ENCODE measurements at regions not wholly inside any gene's neighbourhood (a gene's known extent, or its start where the extent isn't known, plus 50 kb on each side); places are given as distances from the start of the nearest gene placed in this dataset.

GRCh38 chr12:83536496-83536895 is 849.8 kb downstream of the TMTC2 start:
- ATAC-seq (no peak), DNase-seq (no peak)
- 74 to 88% methylated on average over 1 of the region's 1 CpG for WGBS, 2 donors
- H3K4me1 ChIP-seq: no peaks in the 10 kb centered on the region
- no peak overlapping the region for H3K4me3 ChIP-seq
- H3K27me3 ChIP-seq: no peaks in the 10 kb centered on the region
- intact Hi-C loops (cut with DNase I): no loop called here
- no peaks in the 10 kb centered on the region for H3K36me3 ChIP-seq (replicated peaks in 1 of 2; ENCODE audit: insufficient read depth in 1 of 2, low read depth in 2 of 2)
- H3K27ac ChIP-seq: no peak overlapping the region
- TF ChIP-seq CTCF (IDR thresholded peaks at IDR 0.05): no peak
- no peak for TF ChIP-seq POLR2A (IDR thresholded peaks at IDR 0.05)
- no peaks in the 10 kb centered on the region for H3K9me3 ChIP-seq

- WGBS, 2 donors: 50 to 58% methylated on average over 1 of the region's 1 CpG
- no peaks in the 10 kb centered on the region for H3K4me1 ChIP-seq
- DNase-seq (no peak), ATAC-seq (no peak)
- H3K27ac ChIP-seq: no peak overlapping the region
- no peaks in the 10 kb centered on the region for H3K27me3 ChIP-seq
- TF ChIP-seq POLR2A (IDR thresholded peaks at IDR 0.05) (no peak), CTCF (IDR thresholded peaks at IDR 0.05) (no peak)
- no peaks in the 10 kb centered on the region for H3K36me3 ChIP-seq (replicated peaks in 1 of 2; ENCODE audit: insufficient read depth in 1 of 2, low read depth in 2 of 2)
- intact Hi-C loops (cut with DNase I): no loop called here
- H3K9me3 ChIP-seq: no peaks in the 10 kb centered on the region
- no peak overlapping the region for H3K4me3 ChIP-seq
Measured at GRCh38 chr12:83528571-83528970, 841.9 kb downstream of the TMTC2 start.

GRCh38 chr12:83527810-83528209 is 841.1 kb downstream of the TMTC2 start:
- TF ChIP-seq CTCF (IDR thresholded peaks at IDR 0.05) (no peak), POLR2A (IDR thresholded peaks at IDR 0.05) (no peak)
- H3K27ac ChIP-seq: no peak overlapping the region
- 76 to 81% methylated on average over 1 of the region's 1 CpG for WGBS, 2 donors
- H3K27me3 ChIP-seq: no peaks in the 10 kb centered on the region
- no peaks in the 10 kb centered on the region for H3K36me3 ChIP-seq (replicated peaks in 1 of 2; ENCODE audit: insufficient read depth in 1 of 2, low read depth in 2 of 2)
- DNase-seq: no peak
- no peaks in the 10 kb centered on the region for H3K4me1 ChIP-seq
- intact Hi-C loops (cut with DNase I): no loop called here
- ATAC-seq: no peak
- H3K9me3 ChIP-seq: no peaks in the 10 kb centered on the region
- H3K4me3 ChIP-seq: no peak overlapping the region

DNA sequence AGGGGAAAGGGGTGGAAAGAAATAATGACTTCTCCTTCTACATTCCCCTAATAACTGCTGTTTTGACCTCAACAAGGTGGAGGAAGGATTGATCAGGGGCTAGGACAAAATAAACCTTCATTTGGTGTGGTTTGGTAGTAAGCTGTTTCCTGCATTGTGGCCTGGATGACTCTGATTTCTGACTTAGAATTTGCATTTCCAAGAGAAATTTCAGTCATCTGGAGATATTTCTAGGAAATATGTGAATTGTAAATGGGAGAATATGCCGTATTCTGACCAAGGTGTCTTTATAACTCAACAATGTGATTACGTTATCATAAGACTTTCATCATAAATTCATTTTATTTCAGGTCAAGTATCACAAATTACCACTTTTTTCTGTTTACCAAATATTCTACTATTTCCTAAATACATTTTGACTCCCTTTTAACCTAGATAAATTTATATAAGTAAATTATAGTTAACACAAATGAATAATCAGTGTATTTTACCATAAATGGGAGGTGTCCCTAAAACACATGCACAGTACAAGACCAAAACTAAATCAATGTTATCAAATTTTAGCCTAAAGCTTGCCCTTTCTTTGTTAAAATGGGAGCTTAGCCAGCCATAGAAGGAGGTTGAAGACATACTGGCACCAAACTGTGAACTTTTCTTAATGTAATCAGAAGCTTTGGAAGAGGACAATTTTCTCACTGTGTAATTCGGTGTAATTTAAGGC is 828.8 kb downstream of the TMTC2 start:
- no peaks in the 10 kb centered on the region for H3K4me1 ChIP-seq
- H3K9me3 ChIP-seq: no peaks in the 10 kb centered on the region
- intact Hi-C loops (cut with DNase I): no loop called here
- no peaks in the 10 kb centered on the region for H3K36me3 ChIP-seq (replicated peaks in 1 of 2; ENCODE audit: insufficient read depth in 1 of 2, low read depth in 2 of 2)
- H3K27me3 ChIP-seq: no peaks in the 10 kb centered on the region
- ATAC-seq (no peak), DNase-seq (no peak)
- TF ChIP-seq CTCF (IDR thresholded peaks at IDR 0.05) (no peak), POLR2A (IDR thresholded peaks at IDR 0.05) (no peak)
- H3K4me3 ChIP-seq: no peak overlapping the region
- no peak overlapping the region for H3K27ac ChIP-seq
- WGBS, 2 donors: 90 to 91% methylated on average over 3 of the region's 3 CpGs

DNA sequence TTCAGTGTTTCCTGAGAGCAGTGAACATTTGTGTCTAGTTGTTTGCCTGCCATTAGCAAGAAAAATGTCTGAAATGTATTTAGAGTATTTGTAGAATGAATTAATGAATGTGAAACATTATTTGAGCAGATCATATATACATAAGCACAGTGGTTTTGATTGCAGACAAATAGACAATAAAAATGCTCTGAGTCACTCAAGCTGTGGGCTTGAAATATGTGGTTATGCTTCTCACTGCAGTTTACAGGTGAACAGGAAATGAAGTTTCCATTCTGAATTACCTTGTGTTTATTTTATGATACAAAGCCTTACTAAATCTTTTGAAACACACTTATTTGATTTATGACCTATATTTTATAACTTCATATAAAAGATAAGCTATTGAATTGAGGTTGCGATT is 827.7 kb downstream of the TMTC2 start:
- TF ChIP-seq POLR2A (IDR thresholded peaks at IDR 0.05): no peak
- no peak for TF ChIP-seq CTCF (IDR thresholded peaks at IDR 0.05)
- ATAC-seq (no peak), DNase-seq (no peak)
- Histone ChIP-seq H3K9me3 (no peaks in the 10 kb centered on the region), H3K4me3 (no peak overlapping the region), H3K27me3 (no peaks in the 10 kb centered on the region), H3K4me1 (no peaks in the 10 kb centered on the region), H3K36me3 (replicated peaks in 1 of 2; ENCODE audit: insufficient read depth in 1 of 2, low read depth in 2 of 2) (no peaks in the 10 kb centered on the region), H3K27ac (no peak overlapping the region)
- WGBS, 2 donors: 44 to 47% methylated on average over 1 of the region's 1 CpG
- intact Hi-C loops (cut with DNase I): no loop called here
